Activated CD4-positive, alpha-beta T cell treated with anti-CD3 and anti-CD28 coated beads, Interleukin-2, amount 10 ng/mL, durations not matched to agents 24 days and 14 days (primary cell): ENCODE measurements at regions not wholly inside any gene's neighbourhood (a gene's known extent, or its start where the extent isn't known, plus 50 kb on each side); places are given as distances from the start of the nearest gene placed in this dataset.

Experiments used
- DNase-seq: peaks from one replicate; pipeline ENCODE4 v3.0.0; 2022
- H3K27ac Mint-ChIP-seq: one replicate; pipeline ENCODE4 v1.8.0; 2022; ENCODE audit warnings: mild to moderate bottlenecking, mixed read lengths
- H3K27me3 Mint-ChIP-seq: one replicate; pipeline ENCODE4 v1.8.0; 2022; ENCODE audit warnings: mixed read lengths
- H3K36me3 Mint-ChIP-seq: one replicate; pipeline ENCODE4 v1.8.0; 2022; ENCODE audit warnings: low read depth, mild to moderate bottlenecking, mixed read lengths
- H3K4me1 Mint-ChIP-seq: one replicate; pipeline ENCODE4 v1.8.0; 2021; ENCODE audit warnings: mixed read lengths
- H3K4me3 Mint-ChIP-seq: one replicate; pipeline ENCODE4 v1.8.0; 2022; ENCODE audit warnings: mild to moderate bottlenecking, moderate library complexity, mixed read lengths
- H3K9me3 Mint-ChIP-seq: one replicate; pipeline ENCODE4 v1.8.0; 2021; ENCODE audit warnings: mixed read lengths
- intact Hi-C: fragments of 100-400 bp; cut with micrococcal nuclease; formaldehyde crosslinking; loops from one replicate; pipeline ENCODE4 v1.15.1; 2023

DNA sequence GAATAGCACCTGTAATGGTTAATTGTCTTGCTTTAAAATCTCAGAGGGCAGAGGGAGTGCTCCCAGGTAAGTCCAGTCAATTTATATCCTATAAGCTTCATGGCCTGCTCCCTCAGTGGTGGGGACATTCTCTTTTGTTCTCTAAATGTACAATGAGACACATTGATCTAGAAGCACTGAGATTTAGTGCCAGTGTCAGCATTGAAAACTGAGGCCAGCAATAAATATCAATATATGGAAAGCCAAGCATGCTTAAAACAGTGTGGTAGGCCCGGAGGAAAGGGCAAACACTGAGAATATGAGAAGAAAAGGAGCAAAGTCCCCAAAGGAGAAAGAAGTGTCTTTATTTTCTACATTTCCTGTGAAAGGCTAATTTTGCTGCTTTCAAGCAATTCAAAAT lies 68.4 kb upstream of the CCN2 start:
- H3K4me3 Mint-ChIP-seq, result no peak overlapping the region
- no peaks in the 10 kb centered on the region for H3K9me3 Mint-ChIP-seq
- no peak for DNase-seq
- no peak overlapping the region for H3K27ac Mint-ChIP-seq
- H3K4me1 Mint-ChIP-seq, result no peaks in the 10 kb centered on the region
- no peaks in the 10 kb centered on the region for H3K27me3 Mint-ChIP-seq
- intact Hi-C loops, result no loop called here
- no peaks in the 10 kb centered on the region for H3K36me3 Mint-ChIP-seq

GRCh38 chr6:132017942-132018341 lies 66.8 kb upstream of the CCN2 start:
- Mint-ChIP-seq H3K36me3 (no peaks in the 10 kb centered on the region), H3K9me3 (no peaks in the 10 kb centered on the region), H3K4me3 (no peak overlapping the region), H3K27ac (no peak overlapping the region), H3K4me1 (no peaks in the 10 kb centered on the region), H3K27me3 (no peaks in the 10 kb centered on the region)
- no peak for DNase-seq
- intact Hi-C loops, result no loop called here

- no peaks in the 10 kb centered on the region for H3K36me3 Mint-ChIP-seq
- intact Hi-C loops, result no loop called here
- no peak overlapping the region for H3K4me3 Mint-ChIP-seq
- no peaks in the 10 kb centered on the region for H3K27me3 Mint-ChIP-seq
- no peak for DNase-seq
- H3K4me1 Mint-ChIP-seq, result no peaks in the 10 kb centered on the region
- H3K9me3 Mint-ChIP-seq, result no peaks in the 10 kb centered on the region
- H3K27ac Mint-ChIP-seq, result no peak overlapping the region
Observed at GRCh38 chr6:132016396-132016795, 65.2 kb upstream of the CCN2 start.

GRCh38 chr6:132011582-132011981 lies 60.4 kb upstream of the CCN2 start:
- no peaks in the 10 kb centered on the region for H3K36me3 Mint-ChIP-seq
- no peak overlapping the region for H3K27ac Mint-ChIP-seq
- H3K4me1 Mint-ChIP-seq, result no peaks in the 10 kb centered on the region
- no peak for DNase-seq
- no peak overlapping the region for H3K4me3 Mint-ChIP-seq
- no peaks in the 10 kb centered on the region for H3K9me3 Mint-ChIP-seq
- no peaks in the 10 kb centered on the region for H3K27me3 Mint-ChIP-seq
- intact Hi-C loops, result no loop called here

GRCh38 chr6:132009175-132009574 lies 58.0 kb upstream of the CCN2 start:
- Mint-ChIP-seq H3K4me1 (no peaks in the 10 kb centered on the region), H3K27me3 (no peaks in the 10 kb centered on the region), H3K27ac (no peak overlapping the region), H3K36me3 (no peaks in the 10 kb centered on the region), H3K9me3 (no peaks in the 10 kb centered on the region), H3K4me3 (no peak overlapping the region)
- intact Hi-C loops, result no loop called here
- DNase-seq, result no peak

DNA sequence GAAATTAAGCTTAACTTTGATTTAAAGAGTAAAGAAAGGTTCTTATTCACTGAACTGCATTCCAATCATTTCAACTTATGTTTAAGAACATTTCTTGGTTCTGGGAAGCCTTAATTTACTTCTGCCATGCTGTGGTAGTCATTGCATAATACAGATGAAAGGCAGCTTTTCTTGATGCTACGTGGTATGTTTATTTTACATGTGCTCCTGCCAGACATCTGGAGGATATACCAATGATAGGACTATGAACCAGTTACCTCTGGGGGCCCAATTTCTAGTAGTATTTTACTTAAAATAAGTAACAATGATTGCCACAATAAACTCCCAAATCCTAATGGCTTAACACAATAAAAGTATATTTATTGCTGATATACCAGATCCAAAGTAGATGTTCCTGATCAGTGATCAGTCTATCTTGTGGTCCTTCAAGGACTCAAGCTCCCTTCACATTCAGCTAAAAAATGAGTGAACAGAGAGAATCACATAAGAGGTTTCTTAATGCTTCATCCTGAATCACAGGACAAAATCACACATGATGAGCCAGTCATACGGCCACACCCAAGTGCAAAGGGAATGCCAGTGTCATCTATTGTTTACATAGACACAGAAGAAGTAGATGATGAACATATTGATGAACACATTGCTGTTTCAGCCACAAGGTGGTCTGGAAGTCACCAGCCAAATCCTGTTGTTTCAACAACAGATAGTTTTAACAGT lies 56.5 kb upstream of the CCN2 start:
- Mint-ChIP-seq H3K4me1 (no peaks in the 10 kb centered on the region), H3K27me3 (no peaks in the 10 kb centered on the region), H3K27ac (no peak overlapping the region), H3K9me3 (no peaks in the 10 kb centered on the region), H3K4me3 (no peak overlapping the region), H3K36me3 (no peaks in the 10 kb centered on the region)
- DNase-seq, result peak; percentile 34
- intact Hi-C loops, result no loop called here

DNA sequence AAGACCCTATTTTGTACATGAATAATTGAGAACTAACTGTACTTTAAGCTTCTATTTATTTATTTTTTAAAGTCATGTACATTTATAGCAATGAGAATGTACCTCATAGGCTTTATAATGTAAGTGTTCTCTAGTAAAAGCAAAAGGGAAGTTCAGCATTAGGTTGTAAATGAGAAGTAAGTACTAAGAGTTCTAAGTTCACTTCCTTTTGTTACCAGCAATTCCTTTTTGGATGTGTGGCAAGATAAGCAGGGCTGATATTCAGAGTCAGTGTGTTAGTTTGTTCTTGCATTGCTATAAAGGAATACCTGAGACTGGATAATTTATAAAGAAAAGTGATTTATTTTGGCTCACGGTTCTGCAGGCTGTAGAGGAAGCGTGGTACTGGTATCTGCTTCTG lies 54.0 kb upstream of the CCN2 start:
- no peaks in the 10 kb centered on the region for H3K36me3 Mint-ChIP-seq
- H3K27me3 Mint-ChIP-seq, result no peaks in the 10 kb centered on the region
- no peak overlapping the region for H3K4me3 Mint-ChIP-seq
- no peak for DNase-seq
- H3K27ac Mint-ChIP-seq, result no peak overlapping the region
- intact Hi-C loops, result no loop called here
- H3K9me3 Mint-ChIP-seq, result no peaks in the 10 kb centered on the region
- no peaks in the 10 kb centered on the region for H3K4me1 Mint-ChIP-seq

GRCh38 chr6:132004668-132005067 lies 53.5 kb upstream of the CCN2 start:
- Mint-ChIP-seq H3K27me3 (no peaks in the 10 kb centered on the region), H3K4me1 (no peaks in the 10 kb centered on the region), H3K36me3 (no peaks in the 10 kb centered on the region), H3K4me3 (no peak overlapping the region), H3K9me3 (no peaks in the 10 kb centered on the region), H3K27ac (no peak overlapping the region)
- peak; percentile 6 for DNase-seq
- intact Hi-C loops, result no loop called here

DNA sequence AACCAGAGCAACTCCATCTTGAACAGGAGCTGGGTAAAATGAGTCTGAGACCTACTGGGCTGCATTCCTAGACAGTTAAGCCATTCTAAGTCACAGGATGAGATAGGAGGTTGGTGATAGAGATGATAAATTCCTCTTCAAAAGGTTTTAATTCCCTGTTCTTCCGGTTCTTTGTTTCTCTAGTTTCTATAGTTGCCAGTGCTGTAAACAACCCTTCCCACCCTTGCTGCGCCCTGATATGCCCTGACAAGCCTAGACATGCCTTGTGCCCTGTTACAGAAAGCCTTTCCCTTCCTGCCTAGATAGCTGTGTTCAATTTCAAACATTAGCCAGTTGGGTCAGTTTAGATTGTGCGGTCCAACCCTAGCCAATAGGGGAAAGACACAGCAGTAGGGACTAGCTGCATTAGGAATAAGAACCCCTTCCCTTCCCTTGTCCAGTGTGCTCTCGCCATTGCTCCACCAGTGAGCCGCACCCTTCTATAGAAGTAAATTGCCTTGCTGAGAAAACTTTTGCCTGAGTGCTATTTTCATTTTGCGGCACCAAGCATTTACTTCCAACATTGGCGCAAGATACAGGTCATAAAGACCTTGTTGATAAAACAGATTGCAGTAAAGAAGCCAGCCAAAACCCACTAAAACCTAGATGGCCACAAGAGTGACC lies 52.5 kb upstream of the CCN2 start:
- Mint-ChIP-seq H3K4me3 (no peak overlapping the region), H3K4me1 (no peaks in the 10 kb centered on the region), H3K36me3 (no peaks in the 10 kb centered on the region), H3K9me3 (no peaks in the 10 kb centered on the region), H3K27ac (no peak overlapping the region), H3K27me3 (no peaks in the 10 kb centered on the region)
- intact Hi-C loops, result no loop called here
- peak; percentile 21 for DNase-seq
